Adrenal gland (tissue), 5 donors: ENCODE measurements at regions not wholly inside any gene's neighbourhood (a gene's known extent, or its start where the extent isn't known, plus 50 kb on each side); places are given as distances from the start of the nearest gene placed in this dataset.

Source experiments
- POLR2A ChIP-seq, 2 donors: fragments of 450-650 bp; IDR thresholded peaks; one replicate each; pipeline ENCODE4 v1.6.1; 2017; ENCODE audit warnings: antibody characterized with exemption in 2 of 2, mild to moderate bottlenecking in 2 of 2, moderate library complexity in 1 of 2
- TF ChIP-seq, protein P1 (sequence below), 6 experiments: fragments of 450-650 bp in 4 of 6; fragments of 200-600 bp in 2 of 6; sonication (generic) in 1 of 6; IDR thresholded peaks; 1 replicate in 5 of 6; 2 replicates in 1 of 6; pipeline versions ENCODE4 v1.5.1 to v1.8.0; 2016 to 2021; ENCODE audit warnings: antibody characterized with exemption in 6 of 6, mild to moderate bottlenecking in 2 of 6, moderate library complexity in 1 of 6
- donor health status: DM: no; HTN: no; CAD: no.

DNA sequence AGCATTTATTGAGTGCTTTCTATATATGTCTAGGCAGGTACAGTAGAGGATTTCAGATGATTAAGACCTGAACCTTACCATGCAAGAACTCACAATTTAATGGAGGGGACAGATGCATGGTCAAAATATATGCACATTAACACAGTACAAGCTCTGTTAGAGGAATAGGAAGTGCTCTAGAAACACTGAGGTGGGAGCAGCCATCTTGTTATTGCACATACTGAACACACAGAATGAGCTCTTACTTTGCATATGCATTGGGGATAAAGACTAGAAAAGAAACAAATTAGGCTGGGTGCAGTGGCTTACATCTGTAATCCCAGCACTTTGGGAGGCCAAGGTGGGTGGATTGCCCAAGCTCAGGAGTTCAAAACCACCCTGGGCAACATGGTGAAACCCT lies 438.3 kb downstream of the UTRN start:
- TF ChIP-seq POLR2A (IDR thresholded peaks at IDR 0.05): no peak
- TF ChIP-seq, protein P1, sequence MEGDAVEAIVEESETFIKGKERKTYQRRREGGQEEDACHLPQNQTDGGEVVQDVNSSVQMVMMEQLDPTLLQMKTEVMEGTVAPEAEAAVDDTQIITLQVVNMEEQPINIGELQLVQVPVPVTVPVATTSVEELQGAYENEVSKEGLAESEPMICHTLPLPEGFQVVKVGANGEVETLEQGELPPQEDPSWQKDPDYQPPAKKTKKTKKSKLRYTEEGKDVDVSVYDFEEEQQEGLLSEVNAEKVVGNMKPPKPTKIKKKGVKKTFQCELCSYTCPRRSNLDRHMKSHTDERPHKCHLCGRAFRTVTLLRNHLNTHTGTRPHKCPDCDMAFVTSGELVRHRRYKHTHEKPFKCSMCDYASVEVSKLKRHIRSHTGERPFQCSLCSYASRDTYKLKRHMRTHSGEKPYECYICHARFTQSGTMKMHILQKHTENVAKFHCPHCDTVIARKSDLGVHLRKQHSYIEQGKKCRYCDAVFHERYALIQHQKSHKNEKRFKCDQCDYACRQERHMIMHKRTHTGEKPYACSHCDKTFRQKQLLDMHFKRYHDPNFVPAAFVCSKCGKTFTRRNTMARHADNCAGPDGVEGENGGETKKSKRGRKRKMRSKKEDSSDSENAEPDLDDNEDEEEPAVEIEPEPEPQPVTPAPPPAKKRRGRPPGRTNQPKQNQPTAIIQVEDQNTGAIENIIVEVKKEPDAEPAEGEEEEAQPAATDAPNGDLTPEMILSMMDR (IDR thresholded peaks at IDR 0.05): no peak
